Thyroid gland (tissue), 4 donors: ENCODE measurements at regions not wholly inside any gene's neighbourhood (a gene's known extent, or its start where the extent isn't known, plus 50 kb on each side); places are given as distances from the start of the nearest gene placed in this dataset.
"Not testable (repeated sequence)": the region's sequence is repeated elsewhere in the genome, so short reads cannot be mapped to it uniquely, and the experiment has no call there.

Experiments
- DNase-seq, 2 donors: peaks; one replicate each; pipeline ENCODE4 v3.0.0-alpha.2; 2019
- H3K27ac ChIP-seq, 3 donors: fragments of 200-600 bp; sonication (generic); 1 replicate in 2 of 3; 2 replicates in 1 of 3; pipeline ENCODE4 v1.5.1; 2016 to 2019; ENCODE audit warnings: mild to moderate bottlenecking in 1 of 3, moderate library complexity in 1 of 3
- H3K27me3 ChIP-seq: fragments of 200-600 bp; sonication (generic); one replicate; pipeline ENCODE4 v1.5.1; 2019
- H3K36me3 ChIP-seq, 2 donors: fragments of 200-600 bp; sonication (generic); one replicate each; pipeline ENCODE4 v1.5.1; 2016 to 2019
- H3K4me1 ChIP-seq, 2 donors: fragments of 200-600 bp; sonication (generic); one replicate each; pipeline ENCODE4 v1.5.1; 2017 to 2019
- H3K4me3 ChIP-seq, 3 donors: fragments of 200-600 bp; sonication (generic); replicated peaks in 1 of 3; 1 replicate in 2 of 3; 2 replicates in 1 of 3; pipeline ENCODE4 v1.5.1; 2016; ENCODE audit warnings: mild to moderate bottlenecking in 1 of 3
- H3K9me3 ChIP-seq: fragments of 200-600 bp; sonication (generic); one replicate; pipeline ENCODE4 v1.5.1; 2017
- CTCF ChIP-seq, 6 experiments: fragments of 200-600 bp in 3 of 6; fragments of 450-650 bp in 3 of 6; sonication (generic) in 3 of 6; IDR thresholded peaks; one replicate each; pipeline ENCODE4 v1.5.1; 2016 to 2019; ENCODE audit warnings: antibody characterized with exemption in 6 of 6, mild to moderate bottlenecking in 2 of 6, inconsistent platforms in 1 of 6, moderate library complexity in 1 of 6
- POLR2A ChIP-seq, 2 donors: fragments of 450-650 bp; IDR thresholded peaks; one replicate each; pipeline ENCODE4 v1.6.1; 2017; ENCODE audit warnings: antibody characterized with exemption in 2 of 2, mild to moderate bottlenecking in 2 of 2, moderate library complexity in 1 of 2
- WGBS, 2 donors: methylation state at CpG; one replicate each; pipeline ENCODE4 v1.1.5; 2017; 5-methylcytosine and 5-hydroxymethylcytosine counted together
- intact Hi-C: fragments of 100-400 bp; cut with DNase I; formaldehyde crosslinking; loops from one replicate; pipeline ENCODE4 v1.15.1; 2023

GRCh38 chr2:94602466-94602865 is 268.8 kb upstream of the TEKT4 start:
- no peak for DNase-seq
- Histone ChIP-seq H3K9me3 (no peaks in the 10 kb centered on the region), H3K4me1 (no peaks in the 10 kb centered on the region), H3K4me3 (no peak overlapping the region), H3K36me3 (no peaks in the 10 kb centered on the region), H3K27me3 (no peaks in the 10 kb centered on the region), H3K27ac (no peak overlapping the region)
- intact Hi-C loops, result no loop called here
- TF ChIP-seq POLR2A (IDR thresholded peaks at IDR 0.05) (no peak), CTCF (IDR thresholded peaks at IDR 0.05) (no peak)
- 82 to 87% methylated on average over 7 of the region's 7 CpGs for WGBS, 2 donors

GRCh38 chr2:94622113-94622618 is 249.1 kb upstream of the TEKT4 start:
- H3K36me3 ChIP-seq, result no peaks in the 10 kb centered on the region
- H3K9me3 ChIP-seq, result no peaks in the 10 kb centered on the region
- no peak for DNase-seq
- no peak overlapping the region for H3K4me3 ChIP-seq
- TF ChIP-seq CTCF (IDR thresholded peaks at IDR 0.05), result no peak
- no peak for TF ChIP-seq POLR2A (IDR thresholded peaks at IDR 0.05)
- WGBS, 2 donors, result 67% methylated on average over 2 of the region's 39 CpGs; no CpG with 5 or more reads in 1 of the 2 donors
- H3K4me1 ChIP-seq, result no peaks in the 10 kb centered on the region
- H3K27me3 ChIP-seq, result no peaks in the 10 kb centered on the region
- intact Hi-C loops, result no loop called here
- no peak overlapping the region for H3K27ac ChIP-seq

GRCh38 chr2:94628953-94629352 is 242.3 kb upstream of the TEKT4 start:
- H3K9me3 ChIP-seq, H3K4me1 ChIP-seq, H3K36me3 ChIP-seq, H3K27ac ChIP-seq, intact Hi-C loops, DNase-seq, H3K27me3 ChIP-seq, H3K4me3 ChIP-seq: not testable (repeated sequence)
- 8 to 18% methylated on average over 1 of the region's 1 CpG for WGBS, 2 donors

- WGBS, 2 donors, result 75 to 76% methylated on average over 2 of the region's 2 CpGs
- H3K27ac ChIP-seq, H3K27me3 ChIP-seq, DNase-seq, H3K36me3 ChIP-seq, intact Hi-C loops, H3K4me3 ChIP-seq, H3K9me3 ChIP-seq, H3K4me1 ChIP-seq: not testable (repeated sequence)
Measured at GRCh38 chr2:94641397-94641796, 229.8 kb upstream of the TEKT4 start.

GRCh38 chr2:94652131-94652530 is 219.1 kb upstream of the TEKT4 start:
- H3K27me3 ChIP-seq, intact Hi-C loops, DNase-seq, H3K4me3 ChIP-seq, H3K36me3 ChIP-seq, H3K9me3 ChIP-seq, H3K4me1 ChIP-seq, H3K27ac ChIP-seq: not testable (repeated sequence)
- 67 to 73% methylated on average over 5 of the region's 5 CpGs for WGBS, 2 donors

- 49 to 69% methylated on average over 1 of the region's 1 CpG for WGBS, 2 donors
Measured at GRCh38 chr2:94669858-94670257, 201.4 kb upstream of the TEKT4 start.

GRCh38 chr2:94694236-94694635 is 177.0 kb upstream of the TEKT4 start:
- H3K9me3 ChIP-seq, H3K27me3 ChIP-seq, H3K36me3 ChIP-seq, H3K4me3 ChIP-seq, H3K4me1 ChIP-seq, H3K27ac ChIP-seq, intact Hi-C loops, DNase-seq: not testable (repeated sequence)
- WGBS, 2 donors, result 89 to 90% methylated on average over 3 of the region's 3 CpGs

More at GRCh38 chr2:94669858-94670257, 201.4 kb upstream of the TEKT4 start:
- H3K36me3 ChIP-seq, DNase-seq, H3K4me1 ChIP-seq, H3K4me3 ChIP-seq, H3K27ac ChIP-seq, H3K27me3 ChIP-seq, H3K9me3 ChIP-seq, intact Hi-C loops: not testable (repeated sequence)

GRCh38 chr2:94708982-94709381 is 162.2 kb upstream of the TEKT4 start:
- H3K4me1 ChIP-seq, intact Hi-C loops, H3K27ac ChIP-seq, H3K9me3 ChIP-seq, H3K36me3 ChIP-seq, H3K4me3 ChIP-seq, DNase-seq, H3K27me3 ChIP-seq: not testable (repeated sequence)
- 33 to 38% methylated on average over 2 of the region's 2 CpGs for WGBS, 2 donors
